Panc1 (cell line): ENCODE measurements at regions not wholly inside any gene's neighbourhood (a gene's known extent, or its start where the extent isn't known, plus 50 kb on each side); places are given as distances from the start of the nearest gene placed in this dataset.
"Not testable (repeated sequence)": the region's sequence is repeated elsewhere in the genome, so short reads cannot be mapped to it uniquely, and the experiment has no call there.

Experiments used
- CTCF ChIP-seq: fragments of 450-650 bp; IDR thresholded peaks from 2 replicates; pipeline ENCODE4 v1.5.1; 2017; ENCODE audit warnings: mild to moderate bottlenecking
- POLR2AphosphoS5 ChIP-seq: IDR thresholded peaks from 2 replicates; pipeline ENCODE4 v1.6.1; 2012; ENCODE audit warnings: mild to moderate bottlenecking, low read depth, low read length, moderate library complexity
- TCF7L2 ChIP-seq: IDR thresholded peaks from 2 replicates; pipeline ENCODE4 v1.6.1; 2011; ENCODE audit warnings: mild to moderate bottlenecking, low read depth, low read length, inconsistent platforms

GRCh38 chr16:33844533-33844932 is 385.1 kb downstream of the TP53TG3F start:
- peak; percentile 13 for TF ChIP-seq CTCF
- TF ChIP-seq TCF7L2, POLR2AphosphoS5: not testable (repeated sequence)
